ENCODE measurements at regions not wholly inside any gene's neighbourhood (a gene's known extent, or its start where the extent isn't known, plus 50 kb on each side); places are given as distances from the start of the nearest gene placed in this dataset.
"Not testable (repeated sequence)": the region's sequence is repeated elsewhere in the genome, so short reads cannot be mapped to it uniquely, and the experiment has no call there.

DNA sequence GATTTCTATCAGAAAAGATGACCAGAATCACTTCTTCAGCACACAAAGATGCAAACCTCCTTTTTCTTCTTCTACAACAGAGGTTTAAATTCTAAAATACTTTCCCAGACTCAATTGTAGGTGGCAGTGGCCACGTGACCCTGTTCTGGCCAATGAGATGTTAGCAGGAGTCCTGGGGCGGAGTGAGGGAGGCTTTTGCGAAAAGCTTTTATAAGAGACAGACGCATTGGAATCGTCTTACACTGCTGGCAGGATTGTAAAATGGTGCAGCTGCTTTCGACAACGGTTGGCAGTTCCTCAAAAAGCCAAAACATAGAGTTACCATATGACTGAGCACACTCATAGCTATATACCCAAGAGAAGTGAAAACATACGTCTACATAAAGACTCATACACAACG is 87.0 kb upstream of the MAGI3 start:
- DNase-seq (ENCODE audit: low read depth), result no peak

DNA sequence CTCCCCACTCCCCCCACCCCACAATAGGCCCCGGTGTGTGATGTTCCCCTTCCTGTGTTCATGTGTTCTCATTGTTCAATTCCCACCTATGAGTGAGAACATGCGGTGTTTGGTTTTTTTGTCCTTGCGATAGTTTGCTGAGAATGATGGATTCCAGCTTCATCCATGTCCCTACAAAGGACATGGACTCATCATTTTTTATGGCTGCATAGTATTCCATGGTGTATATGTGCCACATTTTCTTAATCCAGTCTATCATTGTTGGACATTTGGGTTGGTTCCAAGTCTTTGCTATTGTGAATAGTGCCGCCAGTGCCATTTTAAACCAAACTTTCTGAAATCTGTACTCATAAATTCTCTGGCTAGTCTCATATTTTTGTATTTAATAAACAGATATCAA is 85.3 kb upstream of the MAGI3 start:
- not testable (repeated sequence) for DNase-seq (ENCODE audit: low read depth)

DNA sequence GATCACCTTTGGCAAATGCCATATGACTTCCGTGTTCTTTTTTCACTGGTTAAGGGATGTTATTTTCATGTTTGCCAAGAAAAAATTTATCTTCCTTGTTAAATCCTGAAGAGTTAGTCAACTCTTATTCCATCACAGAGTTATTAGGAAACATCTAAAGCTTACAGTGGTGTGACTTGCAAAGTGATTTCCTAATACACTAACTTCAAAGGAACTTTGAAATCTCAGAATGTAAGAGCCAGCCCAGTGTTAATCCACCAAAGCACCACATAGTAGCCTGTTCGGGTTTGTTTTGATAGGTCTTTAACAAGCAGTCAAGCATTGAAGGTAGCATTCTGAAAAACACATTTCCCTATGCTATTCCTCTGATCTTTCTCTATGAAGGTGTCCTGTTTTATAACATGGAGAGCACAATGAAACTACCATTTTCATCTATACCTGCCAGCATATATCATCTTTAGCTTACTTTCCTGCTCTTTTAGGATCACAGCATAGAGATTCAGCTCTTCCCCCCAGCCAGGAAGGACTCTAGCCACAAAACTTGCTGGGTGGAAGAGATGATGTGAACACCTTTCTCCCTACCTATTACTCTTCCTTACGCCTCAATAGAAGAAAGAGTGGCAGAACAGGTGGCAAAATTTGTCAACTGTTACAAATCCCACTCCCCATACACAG is 82.4 kb upstream of the MAGI3 start:
- DNase-seq (ENCODE audit: low read depth), result peak; percentile 80

DNA sequence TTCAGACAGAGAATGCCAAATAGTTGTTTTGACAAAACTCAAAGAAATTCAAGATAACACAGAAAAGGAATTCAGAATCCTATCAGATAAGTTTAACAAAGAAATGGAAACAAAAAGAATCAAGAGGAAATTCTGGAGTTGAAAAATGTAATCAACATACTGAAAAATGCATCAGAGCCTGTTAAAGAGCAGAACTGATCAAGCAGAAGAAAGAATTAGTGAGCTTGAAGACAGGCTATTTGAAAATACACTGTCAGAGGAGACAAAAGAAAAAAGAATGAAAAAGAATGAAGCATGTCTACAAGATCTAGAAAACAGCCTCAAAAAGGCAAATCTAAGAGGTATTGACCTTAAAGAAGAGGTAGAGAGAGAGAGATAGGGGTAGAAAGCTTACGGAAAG is 77.7 kb upstream of the MAGI3 start:
- not testable (repeated sequence) for DNase-seq (ENCODE audit: low read depth)

DNA sequence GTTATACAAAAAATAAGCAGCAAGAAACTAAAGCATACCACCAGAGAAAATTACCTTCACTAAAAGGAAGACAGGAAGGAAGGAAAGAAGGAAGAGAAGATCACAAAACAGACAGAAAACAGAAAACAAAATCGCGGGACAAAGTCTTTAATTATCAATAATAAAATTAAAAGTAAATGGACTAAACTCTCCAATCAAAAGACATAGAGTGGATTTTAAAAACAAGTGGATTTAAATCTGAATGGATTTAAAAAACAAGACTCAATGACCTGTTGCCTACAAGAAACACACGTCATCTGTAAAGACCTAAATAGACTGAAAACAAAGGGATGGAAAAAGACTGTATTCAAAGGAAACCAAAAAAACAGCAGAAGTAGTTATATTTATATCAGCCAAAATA is 75.7 kb upstream of the MAGI3 start:
- no peak for DNase-seq (ENCODE audit: low read depth)

DNA sequence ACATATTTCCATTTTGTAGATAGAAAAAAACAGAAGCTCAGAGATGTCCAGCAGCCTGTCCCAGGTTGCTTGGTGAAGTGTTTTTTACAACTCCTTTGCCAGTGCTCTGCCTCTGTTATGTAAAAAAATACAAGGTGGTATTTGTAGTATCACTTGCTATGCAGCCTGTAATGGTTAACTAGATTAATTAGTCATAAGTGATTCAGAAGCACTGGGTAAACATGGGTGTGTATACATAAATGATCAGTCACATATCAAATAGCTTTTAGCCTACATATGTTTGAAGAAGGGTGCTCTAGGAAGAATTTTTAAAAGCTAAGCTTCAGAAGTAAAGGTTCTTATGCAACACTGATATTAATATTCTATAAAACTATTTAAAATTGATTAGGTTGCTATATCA is 70.0 kb upstream of the MAGI3 start:
- no peak for DNase-seq (ENCODE audit: low read depth)

DNA sequence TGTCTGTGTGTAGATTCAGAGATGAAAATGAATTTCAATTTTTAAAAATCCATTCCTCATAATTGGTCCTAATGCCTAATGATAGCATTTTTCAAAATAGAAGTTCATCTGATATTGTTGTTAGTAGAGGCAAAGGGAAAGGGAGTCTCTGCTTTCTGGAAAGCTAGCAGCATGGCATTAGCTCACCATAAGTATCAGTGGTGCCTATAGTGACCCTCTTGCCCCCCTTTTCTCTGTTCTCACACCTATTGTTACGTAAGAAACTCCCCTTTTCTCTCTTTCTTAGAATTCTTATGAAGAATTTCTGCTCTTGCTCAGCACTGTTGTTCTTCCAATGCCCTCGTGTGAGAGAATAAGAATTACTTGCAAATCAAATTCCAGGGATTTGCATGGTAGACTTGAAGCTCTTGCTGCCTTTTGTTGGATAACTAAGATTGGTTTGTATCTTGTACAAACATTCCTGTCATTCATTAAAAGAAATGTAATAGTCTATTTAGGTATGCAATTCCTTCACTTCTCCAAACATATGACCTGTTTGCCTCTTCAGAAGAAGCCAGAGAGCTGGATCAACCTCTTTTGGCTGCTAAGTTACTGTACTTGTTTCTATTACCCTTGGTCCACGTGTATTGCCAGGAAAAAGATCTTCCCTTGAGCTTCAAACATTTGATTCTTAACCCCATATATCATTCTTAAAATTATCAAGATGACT is 69.2 kb upstream of the MAGI3 start:
- peak; percentile 32 for DNase-seq (ENCODE audit: low read depth)

DNA sequence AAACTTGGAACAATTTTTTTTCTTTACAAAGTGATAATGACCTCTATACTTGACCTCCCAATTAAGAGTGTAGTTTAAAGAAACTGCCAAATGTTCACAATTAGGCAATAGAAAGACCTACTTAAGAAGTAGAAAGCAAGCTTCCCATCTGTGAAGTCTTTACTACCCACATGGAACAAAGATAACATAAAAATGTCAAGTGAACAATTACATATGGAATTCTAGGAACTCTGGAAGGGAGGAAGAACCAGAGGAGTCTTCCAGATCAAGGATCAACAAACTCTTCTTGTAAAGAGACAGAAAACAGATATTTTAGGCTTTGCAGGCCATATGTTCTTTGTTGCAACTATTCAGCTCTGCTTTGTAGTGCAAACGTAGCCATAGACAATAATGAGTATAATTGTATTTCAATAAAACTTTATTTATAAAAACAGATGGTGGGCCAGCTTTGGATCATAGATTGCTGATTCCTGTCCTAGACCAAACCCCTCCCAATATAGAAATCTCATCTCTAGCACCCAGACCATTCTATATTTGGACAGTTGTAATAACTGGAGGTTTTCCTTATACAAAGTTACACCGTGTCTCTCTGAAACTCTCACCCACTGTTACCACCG is 68.4 kb upstream of the MAGI3 start:
- no peak for DNase-seq (ENCODE audit: low read depth)

DNA sequence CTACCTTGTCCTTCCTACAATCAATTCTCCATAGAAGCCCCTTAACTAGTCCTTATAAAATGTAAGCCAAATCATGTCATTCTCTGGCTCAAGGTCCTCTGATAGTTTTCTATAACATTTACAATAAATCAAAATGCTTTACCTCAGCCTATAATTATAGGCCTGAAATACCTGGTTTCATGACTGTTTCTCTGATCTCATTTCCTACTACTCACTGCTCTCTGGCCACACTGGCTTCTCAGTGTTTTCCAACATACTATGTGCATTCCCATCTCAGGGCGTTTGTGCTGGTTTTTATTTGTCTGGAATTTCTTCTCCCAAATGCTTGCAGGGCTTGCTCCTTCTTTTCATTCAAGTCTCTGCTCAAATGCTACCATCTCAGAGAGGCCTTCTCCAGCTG is 67.9 kb upstream of the MAGI3 start:
- no peak for DNase-seq (ENCODE audit: low read depth)

DNA sequence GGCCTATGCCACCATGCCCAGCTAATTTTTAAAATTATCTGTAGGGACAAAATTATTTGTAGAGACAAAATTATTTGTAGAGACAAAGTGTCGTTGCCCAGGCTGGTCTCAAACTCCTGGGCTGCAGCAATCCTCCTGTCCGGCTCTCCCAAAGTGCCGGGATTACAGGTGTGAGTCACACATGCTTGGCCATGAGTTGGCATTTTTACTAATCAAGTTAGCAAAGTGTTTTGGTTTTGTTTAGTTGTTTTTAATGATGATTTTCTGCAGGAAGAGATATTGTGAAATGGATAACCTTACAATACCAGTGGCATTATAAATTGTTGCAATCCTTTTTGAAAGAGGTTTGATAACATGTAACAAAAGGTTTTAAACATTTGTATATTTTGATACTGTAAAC is 65.3 kb upstream of the MAGI3 start:
- peak; percentile 42 for DNase-seq (ENCODE audit: low read depth)

DNA sequence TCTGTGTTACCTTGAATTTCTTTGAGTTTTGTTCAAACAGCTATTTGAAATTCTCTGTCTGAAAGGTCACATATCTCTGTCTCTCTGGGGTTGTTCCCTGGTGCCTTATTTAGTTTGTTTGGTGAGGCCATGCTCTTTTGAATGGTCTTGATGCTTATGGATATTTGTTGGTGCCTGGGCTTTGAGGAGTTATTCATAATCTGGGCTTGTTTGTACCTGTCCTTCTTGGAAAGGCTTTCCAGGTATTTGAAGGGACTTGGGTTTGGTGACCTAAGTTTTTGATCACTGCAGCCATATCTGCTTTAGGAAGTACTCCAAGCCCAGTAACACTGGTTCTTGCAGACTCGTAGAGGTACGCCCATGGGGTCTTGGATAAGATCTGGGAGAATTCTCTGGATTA is 63.3 kb upstream of the MAGI3 start:
- DNase-seq (ENCODE audit: low read depth), result no peak

DNA sequence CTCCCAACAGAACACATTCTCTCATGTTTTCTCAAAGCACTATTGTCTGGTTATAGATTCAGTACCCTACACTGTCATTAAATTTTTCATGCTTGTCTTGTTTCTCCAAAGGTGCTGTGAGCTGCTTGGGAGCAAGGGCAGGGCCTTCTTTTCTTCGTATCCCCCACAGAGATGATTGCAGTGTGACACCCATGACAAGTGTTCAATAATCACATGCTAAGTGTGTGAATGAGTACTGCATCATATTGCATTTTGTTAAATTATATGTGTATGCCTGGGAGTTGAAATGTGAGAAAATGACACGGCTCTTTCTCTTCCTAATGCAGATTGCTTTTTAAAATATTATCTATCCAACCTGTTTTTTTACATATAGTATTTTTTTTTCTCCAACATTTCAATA is 57.3 kb upstream of the MAGI3 start:
- no peak for DNase-seq (ENCODE audit: low read depth)

DNA sequence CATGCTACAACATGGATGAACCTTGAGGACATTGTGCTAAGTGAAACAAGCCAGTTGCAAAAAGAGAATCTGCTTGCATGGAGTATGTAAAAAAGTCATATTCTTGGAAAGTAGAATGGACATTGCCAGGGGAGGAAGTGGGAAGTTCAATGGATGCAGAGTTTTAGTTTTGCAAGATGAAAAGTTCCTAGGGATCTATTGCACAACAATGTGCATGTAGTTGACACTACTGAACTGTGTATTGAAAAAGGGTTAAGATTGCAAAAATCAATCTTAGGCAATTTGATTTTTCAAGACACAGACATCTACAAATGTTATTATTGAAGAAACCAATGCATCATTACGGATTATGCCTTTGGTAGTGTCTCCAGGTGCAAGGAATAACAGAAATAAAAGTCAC is 50.3 kb upstream of the MAGI3 start:
- no peak for DNase-seq (ENCODE audit: low read depth)

Data from iris pigment epithelial cell (primary cell).